GM21423 (cell line): ENCODE measurements at regions not wholly inside any gene's neighbourhood (a gene's known extent, or its start where the extent isn't known, plus 50 kb on each side); places are given as distances from the start of the nearest gene placed in this dataset.

ENCODE experiments used
- ATAC-seq: cut with Tn5 transposase; IDR thresholded peaks from one replicate; pipeline ENCODE4 v1.9.1; 2021; ENCODE audit warnings: mild to moderate bottlenecking, moderate library complexity; ENCODE audit not compliant: unreplicated experiment

DNA sequence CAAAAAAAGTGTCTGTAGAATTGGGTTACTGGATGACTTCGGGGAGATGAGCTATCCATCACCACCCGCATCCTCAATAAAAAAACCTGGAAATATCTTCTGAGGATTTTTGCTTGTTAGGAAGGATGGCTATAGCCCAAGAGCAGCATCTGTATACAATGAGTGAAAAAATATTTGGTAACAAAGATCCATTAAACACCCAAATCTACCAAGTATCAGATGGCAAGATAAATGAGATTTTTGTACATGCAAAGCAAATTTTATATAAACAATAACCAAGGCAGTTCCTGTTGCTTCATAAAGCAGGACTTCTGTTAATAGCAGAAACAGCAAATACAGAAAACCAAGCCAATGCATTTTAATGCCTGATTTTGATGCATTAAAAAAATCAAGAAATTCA lies 166.6 kb downstream of the SLC28A3 start:
- ATAC-seq: no peak

GRCh38 chr9:84174486-84174885 lies 166.1 kb downstream of the SLC28A3 start:
- ATAC-seq: no peak

- ATAC-seq: no peak
These were observed 163.2 kb downstream of the SLC28A3 start for GRCh38 chr9:84177407-84177806.

- no peak for ATAC-seq
These were observed 161.0 kb downstream of the SLC28A3 start for GRCh38 chr9:84179531-84179930.

DNA sequence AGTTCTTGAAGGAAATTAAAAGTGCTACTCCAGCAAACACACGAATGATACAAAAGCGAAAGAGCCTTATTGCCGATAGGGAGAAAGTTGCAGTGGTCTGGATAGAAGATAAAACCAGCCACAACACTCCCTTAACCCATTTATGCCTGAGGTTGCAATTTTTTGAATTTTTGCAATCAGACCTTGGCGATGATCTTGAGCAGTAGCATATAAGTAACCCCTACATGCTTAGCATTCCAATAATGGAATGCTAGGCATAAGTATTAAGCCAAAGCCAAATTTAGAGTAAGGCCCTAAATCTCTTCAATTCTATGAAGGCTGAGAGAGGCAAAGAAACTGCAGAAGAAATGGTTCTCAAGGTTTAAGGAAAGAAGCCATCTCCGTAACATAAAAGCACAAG lies 153.5 kb downstream of the SLC28A3 start:
- no peak for ATAC-seq

DNA sequence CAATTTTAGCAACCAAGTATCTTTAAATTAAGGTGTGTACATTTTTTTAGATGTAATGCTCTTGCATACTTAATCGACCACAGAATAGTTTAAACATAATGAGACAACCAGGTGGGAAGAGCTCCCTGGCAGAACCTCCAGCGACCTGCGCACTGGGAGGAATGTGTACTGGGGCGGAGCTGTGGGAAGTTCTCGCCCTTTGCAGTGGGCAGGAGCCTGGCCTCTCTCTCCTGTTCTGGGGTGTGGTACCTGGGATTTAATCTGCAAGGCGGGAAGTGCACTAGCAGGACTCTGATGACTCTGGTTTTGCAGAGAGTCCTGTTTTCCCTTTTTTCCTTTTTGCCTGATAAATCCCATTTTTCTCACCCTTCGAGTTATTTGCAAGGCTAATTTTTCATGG lies 150.7 kb downstream of the SLC28A3 start:
- no peak for ATAC-seq

DNA sequence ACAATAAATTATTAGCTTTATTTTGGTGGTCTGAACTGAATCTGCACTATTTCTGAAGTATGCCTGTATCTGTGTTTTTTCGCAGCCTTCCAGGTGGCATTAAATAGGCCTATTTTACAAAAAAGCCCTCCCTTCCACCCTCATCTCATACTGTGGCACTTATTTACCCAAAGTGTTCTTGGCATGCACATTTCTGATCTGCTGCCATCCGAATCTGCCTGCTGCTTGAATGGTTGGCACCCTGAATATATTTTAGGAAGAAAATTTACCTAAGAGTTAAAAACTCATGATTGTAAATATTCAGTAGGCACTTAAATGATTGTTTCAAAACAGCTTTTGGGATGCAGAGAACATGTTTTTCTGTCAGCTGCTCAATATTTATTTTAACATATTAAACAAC lies 150.1 kb downstream of the SLC28A3 start:
- ATAC-seq: no peak

DNA sequence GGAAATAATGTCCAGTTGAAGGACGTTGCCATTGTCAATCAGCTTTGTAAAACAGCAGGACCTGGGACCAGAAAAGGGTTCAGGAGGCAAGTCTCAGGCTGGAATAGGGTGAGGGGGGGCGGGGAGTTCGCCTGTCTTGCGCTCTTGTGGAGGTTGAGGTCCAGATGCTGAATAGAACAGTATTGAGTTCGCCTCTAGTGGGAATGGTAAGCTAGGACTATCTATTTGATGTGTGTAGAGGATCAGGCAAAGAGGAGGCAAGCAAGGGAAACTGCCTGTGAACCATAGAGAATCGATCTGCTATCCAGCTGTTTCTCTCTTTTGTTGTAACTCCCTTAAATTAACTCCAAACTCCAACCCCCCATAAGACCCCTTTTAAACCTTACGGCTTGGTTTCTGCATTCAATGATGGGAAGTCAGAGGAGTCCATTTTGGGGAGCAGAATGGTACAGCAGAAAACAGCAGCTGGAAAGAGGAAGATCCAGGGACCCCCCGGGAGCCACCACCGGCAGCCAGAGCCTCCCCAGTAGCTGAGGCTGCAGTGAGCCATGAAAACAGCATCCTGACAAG lies 133.7 kb downstream of the SLC28A3 start:
- ATAC-seq: no peak

DNA sequence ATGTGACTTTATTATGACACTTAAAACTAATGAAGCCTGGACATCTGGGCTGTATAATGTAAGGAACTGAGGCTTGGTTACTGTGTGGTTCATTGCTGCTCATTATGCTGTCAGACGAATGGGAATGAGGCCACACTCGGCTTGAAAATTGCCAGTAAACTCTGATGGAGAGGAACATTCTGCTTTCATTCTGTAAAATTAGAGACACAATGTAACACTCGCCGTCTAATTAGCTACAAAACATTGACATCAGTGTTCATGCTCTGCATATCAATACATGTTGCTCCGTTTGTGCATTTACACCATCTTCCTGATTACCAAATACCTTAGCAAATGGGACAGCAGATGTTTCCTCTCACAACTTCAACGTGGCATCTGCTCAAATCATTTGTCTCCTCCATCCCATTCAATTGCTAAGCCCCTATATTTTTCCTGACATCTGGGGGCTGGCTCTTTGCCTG lies 133.0 kb downstream of the SLC28A3 start:
- ATAC-seq: no peak

- ATAC-seq: no peak
These were observed 128.3 kb downstream of the SLC28A3 start for GRCh38 chr9:84212246-84212645.

- no peak for ATAC-seq
These were observed 127.6 kb downstream of the SLC28A3 start for GRCh38 chr9:84212982-84213381.

DNA sequence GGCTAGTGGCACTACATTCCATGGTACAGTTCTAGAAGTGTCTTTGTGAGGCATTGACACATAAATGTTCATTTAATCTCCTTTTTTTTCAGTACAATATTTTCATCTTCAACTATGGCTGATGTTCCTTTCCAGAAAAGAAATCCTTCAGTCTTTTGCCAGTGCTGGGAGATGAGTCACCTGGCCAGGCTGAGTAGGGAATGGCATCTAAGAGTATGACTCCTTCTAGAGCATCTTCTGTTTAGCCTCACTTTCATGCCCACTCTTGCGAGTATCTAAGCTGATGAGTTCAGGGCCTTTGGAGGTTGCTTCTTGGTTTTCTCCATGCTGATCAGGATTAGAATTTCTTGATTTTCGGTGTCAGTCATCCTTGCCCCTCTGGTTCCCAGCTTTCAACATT lies 124.4 kb downstream of the SLC28A3 start:
- ATAC-seq: no peak

DNA sequence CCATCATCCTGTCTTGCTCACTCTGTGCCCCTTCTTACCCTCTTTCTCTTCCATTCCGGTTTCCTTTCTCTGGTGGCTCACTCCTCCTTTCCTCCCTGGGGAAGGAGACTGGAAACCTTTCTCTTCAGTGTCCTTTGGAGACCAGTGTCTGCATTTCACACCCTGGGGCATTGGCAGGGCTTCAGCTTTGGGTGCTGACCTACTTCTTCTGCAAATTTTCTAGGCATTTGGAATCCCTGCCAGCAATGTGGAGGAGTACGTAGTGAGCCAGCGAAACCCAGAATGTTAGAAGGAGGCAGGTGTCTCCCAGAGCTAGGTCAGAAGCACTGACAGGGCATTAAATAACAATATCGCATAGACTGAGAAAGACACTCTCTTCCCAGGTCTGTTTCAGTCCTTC lies 122.2 kb downstream of the SLC28A3 start:
- ATAC-seq: no peak

DNA sequence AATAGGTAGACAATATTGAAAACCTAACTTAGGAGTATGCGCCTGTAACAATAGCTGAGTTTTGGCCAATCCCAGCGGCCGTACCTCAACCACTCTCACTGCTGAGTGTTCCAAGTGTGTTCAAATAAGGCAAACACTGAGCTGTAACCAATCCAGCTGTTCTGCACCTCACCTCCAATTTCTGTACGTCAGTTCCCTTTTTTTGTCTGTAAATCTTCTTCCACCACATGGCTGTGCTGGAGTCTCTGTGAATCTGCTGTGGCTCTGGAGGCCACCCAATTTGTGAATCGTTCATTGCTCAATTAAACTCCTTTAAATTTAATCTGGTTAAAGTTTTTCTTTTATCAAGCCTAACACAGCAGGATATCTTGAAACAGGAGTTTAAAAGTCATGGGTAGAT lies 116.3 kb downstream of the SLC28A3 start:
- no peak for ATAC-seq
